ENCODE measurements at regions not wholly inside any gene's neighbourhood (a gene's known extent, or its start where the extent isn't known, plus 50 kb on each side); places are given as distances from the start of the nearest gene placed in this dataset.

- TF ChIP-seq, protein P1, sequence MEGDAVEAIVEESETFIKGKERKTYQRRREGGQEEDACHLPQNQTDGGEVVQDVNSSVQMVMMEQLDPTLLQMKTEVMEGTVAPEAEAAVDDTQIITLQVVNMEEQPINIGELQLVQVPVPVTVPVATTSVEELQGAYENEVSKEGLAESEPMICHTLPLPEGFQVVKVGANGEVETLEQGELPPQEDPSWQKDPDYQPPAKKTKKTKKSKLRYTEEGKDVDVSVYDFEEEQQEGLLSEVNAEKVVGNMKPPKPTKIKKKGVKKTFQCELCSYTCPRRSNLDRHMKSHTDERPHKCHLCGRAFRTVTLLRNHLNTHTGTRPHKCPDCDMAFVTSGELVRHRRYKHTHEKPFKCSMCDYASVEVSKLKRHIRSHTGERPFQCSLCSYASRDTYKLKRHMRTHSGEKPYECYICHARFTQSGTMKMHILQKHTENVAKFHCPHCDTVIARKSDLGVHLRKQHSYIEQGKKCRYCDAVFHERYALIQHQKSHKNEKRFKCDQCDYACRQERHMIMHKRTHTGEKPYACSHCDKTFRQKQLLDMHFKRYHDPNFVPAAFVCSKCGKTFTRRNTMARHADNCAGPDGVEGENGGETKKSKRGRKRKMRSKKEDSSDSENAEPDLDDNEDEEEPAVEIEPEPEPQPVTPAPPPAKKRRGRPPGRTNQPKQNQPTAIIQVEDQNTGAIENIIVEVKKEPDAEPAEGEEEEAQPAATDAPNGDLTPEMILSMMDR (IDR thresholded peaks at IDR 0.05) = no peak
- TF ChIP-seq POLR2AphosphoS5 (IDR thresholded peaks at IDR 0.05) (no peak), POLR2A (IDR thresholded peaks at IDR 0.05) (no peak)
Measured at GRCh38 chr6:155701342-155701741, 245.7 kb upstream of the NOX3 start.

All from suprapubic skin (tissue), 4 donors.